DMS53 treated with DMSO at 0.1 percent for 48 hours (cell line): ENCODE measurements at regions not wholly inside any gene's neighbourhood (a gene's known extent, or its start where the extent isn't known, plus 50 kb on each side); places are given as distances from the start of the nearest gene placed in this dataset.
A peak's percentile ranks its signal among the peaks of the same experiment; 100 is the strongest.
"Not testable (repeated sequence)": the region's sequence is repeated elsewhere in the genome, so short reads cannot be mapped to it uniquely, and the experiment has no call there.

Source experiments
- DNase-seq: peaks from one replicate; lab custom pipeline; 2025; ENCODE audit not compliant: unreplicated experiment; lab: John Stamatoyannopoulos, UW

DNA sequence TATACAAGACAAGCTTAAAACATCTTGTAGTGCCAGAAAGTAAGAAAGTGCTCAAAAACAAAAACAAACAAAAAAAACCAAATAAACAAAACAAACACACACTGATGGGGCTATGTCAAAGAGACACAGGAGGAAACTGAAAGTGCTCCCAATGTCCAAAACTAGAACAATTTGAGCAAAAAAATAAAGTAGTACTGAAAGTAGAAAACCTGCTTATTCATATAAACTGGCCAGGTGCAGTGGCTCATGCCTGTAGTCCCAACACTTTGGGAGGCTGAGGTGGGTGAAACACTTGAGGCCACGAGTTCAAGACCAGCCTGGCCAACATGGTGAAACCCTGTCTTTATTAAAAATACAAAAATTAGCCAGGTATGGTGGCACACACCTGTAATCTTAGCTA lies 129.9 kb downstream of the GLUL start:
- no peak for DNase-seq

DNA sequence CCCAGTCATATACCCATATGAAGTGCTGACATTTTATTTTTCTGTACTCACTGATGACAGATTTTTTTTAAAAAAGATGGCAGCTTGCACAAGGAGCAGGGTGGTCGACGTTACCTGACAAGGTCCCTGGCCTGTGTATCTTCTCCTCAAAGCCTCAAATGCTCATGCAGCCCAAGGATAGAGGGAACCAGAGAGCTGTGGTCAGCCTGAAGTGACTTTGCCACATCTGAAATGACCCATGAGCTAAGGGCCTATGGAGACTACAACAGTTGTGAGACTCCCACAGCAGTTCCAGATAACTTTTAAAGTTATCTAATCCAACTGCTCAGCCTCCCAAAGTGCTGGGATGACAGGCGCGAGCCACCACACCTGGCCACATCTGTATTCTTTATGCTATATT lies 131.1 kb downstream of the GLUL start:
- DNase-seq: no peak

DNA sequence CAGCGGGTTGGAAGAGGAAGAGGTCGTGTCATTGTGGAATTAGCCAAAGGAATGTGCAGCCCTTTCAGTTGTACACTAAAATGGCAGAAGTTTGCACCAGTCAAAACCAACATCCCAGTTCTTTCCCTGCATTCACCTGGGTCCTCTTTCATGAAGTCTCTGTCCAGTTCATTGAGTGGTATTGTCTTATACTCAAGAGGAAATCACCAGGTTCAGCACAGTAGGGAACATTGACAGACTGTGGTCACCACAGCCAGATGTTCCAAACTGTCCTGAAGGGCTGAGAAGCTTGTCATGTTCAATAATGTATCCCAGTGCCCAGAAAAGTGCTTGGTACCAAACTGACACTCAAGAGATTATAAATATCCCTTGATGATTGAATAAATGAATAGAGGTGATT lies 131.6 kb downstream of the GLUL start:
- DNase-seq: no peak

GRCh38 chr1:182259229-182259872 lies 132.2 kb downstream of the GLUL start:
- no peak for DNase-seq

DNA sequence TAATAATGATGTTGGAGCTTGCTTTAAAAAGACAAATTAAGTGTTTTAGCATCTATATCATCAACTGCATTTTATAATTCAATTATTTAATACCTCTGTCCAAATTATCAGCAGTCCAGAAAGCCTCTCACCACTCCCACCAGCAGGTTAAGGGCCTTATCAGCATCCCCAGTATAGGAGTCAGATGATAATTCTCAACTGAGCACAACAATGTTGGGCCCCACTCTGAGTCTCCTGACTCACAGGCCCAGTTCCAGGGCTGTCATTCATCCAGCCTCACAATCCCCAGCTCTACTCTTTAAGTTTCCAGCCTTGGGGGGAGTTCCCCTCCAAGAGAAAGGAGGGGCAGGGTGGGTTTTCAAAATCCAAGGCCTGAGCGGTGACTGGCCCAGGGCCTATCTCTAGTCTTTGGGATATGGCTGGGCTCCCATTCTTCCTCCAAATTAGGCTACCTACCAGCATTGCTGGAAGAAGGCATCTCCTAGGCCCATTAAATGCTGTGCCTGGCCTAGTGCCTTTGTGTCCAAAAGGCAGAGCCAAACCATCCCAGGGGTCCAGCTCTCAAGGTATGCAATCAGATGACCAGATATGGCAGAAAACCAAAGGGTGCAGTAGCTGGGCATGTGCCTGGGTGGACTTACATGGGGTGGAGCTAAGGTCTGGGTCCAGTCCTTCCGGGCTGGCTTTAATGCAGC lies 134.1 kb downstream of the GLUL start:
- DNase-seq: no peak

GRCh38 chr1:182256931-182257330 lies 134.7 kb downstream of the GLUL start:
- no peak for DNase-seq

DNA sequence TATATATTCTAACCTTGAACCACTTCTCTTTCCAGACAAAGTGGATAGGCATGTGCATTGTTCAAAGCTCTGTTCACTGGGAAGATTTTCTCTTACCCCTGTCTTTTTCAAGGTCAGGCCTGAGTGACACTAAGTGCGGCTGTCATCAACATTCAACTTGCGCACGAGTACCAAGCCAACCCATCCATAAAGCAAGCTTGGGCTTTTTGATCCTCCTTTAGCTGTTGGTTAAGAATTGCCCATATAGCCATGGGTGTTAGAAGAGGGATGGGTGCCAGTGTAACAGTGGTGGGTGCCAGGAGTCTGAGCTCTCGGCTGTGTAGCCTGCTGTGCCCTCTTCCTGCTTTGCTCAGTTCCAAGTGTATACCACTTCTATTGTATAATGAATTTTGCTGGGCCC lies 136.1 kb downstream of the GLUL start:
- DNase-seq: no peak

- DNase-seq: no peak
Observed at GRCh38 chr1:182253319-182253860, 138.2 kb downstream of the GLUL start.

DNA sequence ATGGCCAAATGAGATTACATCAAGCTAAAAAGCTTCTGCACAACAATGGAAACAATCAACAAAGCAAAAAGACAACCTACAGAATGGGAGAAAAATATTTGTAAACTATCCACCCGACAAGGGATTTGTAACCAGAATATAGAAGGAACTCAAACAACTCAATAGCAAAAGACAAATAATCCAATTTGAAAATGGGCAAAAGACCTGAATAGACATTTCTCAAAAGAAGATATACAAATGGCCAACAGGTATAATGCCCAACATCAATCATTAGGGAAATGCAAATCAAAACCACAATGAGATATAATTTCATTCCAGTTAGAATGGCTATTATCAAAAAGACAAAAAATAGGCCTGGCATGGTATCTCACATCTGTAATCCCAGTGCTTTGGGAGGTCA lies 140.0 kb downstream of the GLUL start:
- no peak for DNase-seq

DNA sequence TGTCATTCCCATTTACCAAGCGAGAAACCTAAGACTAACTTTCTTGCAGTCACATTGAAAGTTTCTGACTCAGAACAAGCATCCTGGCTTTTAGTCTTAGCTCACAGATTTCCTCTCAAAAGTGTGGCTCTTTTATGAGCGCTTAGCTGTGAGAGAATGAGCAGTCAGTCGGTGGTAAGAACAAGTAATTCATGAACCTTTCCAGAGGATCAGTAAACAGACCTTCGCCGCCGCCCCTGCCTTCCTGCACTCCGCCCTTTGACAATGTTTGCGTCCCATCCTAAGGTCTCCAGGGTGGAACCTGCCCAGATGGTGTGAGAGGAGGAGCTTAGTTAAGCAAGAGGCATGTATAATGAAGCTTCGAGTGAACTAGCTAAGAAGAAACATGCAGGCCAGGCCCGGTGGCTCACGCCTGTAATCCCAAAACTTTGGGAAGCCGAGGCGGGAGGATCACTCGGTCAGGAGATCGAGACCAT lies 142.4 kb downstream of the GLUL start:
- peak; percentile 65 for DNase-seq

GRCh38 chr1:182248721-182249120 lies 142.9 kb downstream of the GLUL start:
- no peak for DNase-seq

GRCh38 chr1:182247813-182248212 lies 143.8 kb downstream of the GLUL start:
- not testable (repeated sequence) for DNase-seq

GRCh38 chr1:182246783-182247182 lies 144.8 kb downstream of the GLUL start:
- DNase-seq: no peak

- no peak for DNase-seq
Observed at GRCh38 chr1:182245040-182245439, 146.6 kb downstream of the GLUL start.

DNA sequence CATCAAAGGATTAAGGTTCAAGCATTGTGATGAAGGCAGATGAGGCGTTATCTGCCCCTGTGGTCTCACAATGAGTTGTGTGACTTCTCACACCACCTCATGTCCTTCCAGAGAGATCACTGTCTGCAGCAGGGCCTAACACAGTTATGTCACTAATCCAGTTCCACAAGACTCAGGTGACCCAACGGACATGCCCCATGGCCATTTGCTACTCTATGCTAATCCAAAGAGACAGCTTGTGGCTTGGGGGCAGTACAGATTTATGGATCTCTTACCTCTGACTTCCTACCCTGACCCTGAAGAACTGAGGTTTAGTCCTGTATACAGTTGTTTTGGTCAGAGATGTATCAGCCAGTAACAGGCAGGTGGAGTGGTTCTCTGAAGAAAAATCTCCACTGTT lies 147.1 kb downstream of the GLUL start:
- no peak for DNase-seq

- DNase-seq: no peak
Observed at GRCh38 chr1:182242641-182243040, 148.9 kb downstream of the GLUL start.

- no peak for DNase-seq
Observed at GRCh38 chr1:182240085-182240484, 151.5 kb downstream of the GLUL start.

DNA sequence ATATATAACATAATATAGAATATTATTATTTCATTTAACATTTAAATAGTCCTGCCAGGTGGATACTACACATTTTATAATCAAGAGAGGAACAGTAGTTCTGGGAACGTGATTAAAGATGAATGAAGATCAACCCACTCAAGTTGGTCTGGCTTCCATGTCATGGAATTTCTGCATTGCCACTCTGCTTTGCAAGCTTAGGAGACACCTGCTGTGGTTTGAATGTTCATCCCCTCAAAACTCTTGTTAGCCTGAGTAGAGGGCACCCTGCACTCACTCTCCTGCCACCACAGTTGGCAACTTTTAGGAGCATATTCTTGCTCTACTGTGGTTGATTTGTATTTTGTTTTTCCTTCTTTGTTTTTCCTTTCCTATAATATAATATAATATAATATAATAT lies 153.2 kb downstream of the GLUL start:
- DNase-seq: no peak

DNA sequence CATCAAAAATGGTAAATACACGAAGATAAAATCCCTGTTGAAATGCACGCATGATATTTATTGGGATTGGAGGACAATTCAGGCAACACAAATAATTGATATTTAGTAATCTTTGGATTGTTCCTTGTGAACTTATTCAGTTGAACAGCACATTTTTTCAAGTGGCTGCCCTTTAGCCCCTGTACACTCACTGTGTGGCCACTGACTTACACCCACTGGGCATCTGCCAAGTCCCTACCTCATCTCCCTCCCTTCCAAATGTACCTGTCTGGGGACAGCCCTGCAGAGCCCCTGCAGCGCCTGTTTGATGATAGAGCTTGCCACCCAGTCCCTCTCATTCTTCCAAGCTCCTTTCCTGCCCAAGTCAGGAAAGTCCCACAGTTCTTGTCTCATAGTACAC lies 154.3 kb downstream of the GLUL start:
- DNase-seq: no peak

- no peak for DNase-seq
Observed at GRCh38 chr1:182236651-182237077, 154.9 kb downstream of the GLUL start.

GRCh38 chr1:182235952-182236650 lies 155.5 kb downstream of the GLUL start:
- DNase-seq: peak; percentile 79

GRCh38 chr1:182235604-182235951 lies 156.0 kb downstream of the GLUL start:
- peak; percentile 34 for DNase-seq
